ENCODE measurements at regions not wholly inside any gene's neighbourhood (a gene's known extent, or its start where the extent isn't known, plus 50 kb on each side); places are given as distances from the start of the nearest gene placed in this dataset.

DNA sequence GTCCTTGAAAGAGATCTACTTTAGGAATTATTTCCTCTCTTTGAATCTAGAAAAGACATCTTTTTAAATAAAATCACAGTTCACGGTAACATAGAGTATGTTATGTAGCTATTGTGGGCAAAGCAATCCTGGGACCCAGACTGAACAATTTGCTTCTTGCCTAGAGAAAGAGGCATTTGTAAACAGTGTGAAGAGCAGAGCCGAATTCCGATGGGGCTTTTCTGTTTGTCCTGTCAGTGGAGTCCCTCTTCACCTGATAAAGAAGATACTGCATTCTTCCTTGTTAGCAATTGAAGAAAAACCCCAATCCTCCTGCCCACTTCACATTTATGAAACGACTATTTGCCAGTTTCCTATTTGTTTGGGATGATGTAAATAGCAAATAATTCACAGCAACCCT is 462.9 kb downstream of the WDR72 start:
- DNase-seq: no peak

DNA sequence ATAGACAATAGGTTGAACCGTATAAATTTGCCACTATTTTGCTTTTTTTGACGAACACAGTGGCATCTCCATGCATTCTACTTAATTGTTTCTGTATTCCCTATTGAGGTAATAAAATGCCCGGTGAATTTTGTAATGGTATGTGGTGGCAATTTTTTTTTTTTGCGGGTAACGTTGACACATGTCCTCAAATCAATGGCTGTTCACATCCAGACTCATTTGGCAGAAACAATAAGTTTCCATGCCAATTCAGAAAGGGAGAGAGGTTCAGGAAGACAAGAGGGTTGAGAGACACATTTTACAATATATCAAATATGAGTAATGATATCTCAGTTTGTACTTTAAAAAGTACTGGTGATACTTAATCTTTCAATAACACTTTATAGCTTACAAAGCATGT is 463.9 kb downstream of the WDR72 start:
- no peak for DNase-seq

DNA sequence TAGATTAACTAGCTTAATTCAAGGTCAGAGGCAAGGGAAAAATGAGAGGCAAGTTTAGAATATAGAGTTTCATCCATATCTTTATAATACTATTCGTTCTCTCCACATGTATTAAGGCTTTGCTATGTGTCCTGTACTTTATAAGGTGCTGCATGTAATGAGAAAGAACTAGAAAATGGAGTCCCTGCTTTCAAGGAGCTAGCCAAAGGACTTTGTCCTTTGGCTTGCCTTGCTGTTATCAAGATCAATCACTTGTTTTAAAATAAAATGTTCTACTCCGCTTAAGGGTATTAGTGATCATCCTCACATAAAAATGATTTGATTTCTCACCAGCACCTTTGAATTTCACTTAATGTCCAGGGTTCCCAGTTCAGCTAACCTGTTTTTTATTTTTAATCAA is 470.9 kb downstream of the WDR72 start:
- no peak for DNase-seq

DNA sequence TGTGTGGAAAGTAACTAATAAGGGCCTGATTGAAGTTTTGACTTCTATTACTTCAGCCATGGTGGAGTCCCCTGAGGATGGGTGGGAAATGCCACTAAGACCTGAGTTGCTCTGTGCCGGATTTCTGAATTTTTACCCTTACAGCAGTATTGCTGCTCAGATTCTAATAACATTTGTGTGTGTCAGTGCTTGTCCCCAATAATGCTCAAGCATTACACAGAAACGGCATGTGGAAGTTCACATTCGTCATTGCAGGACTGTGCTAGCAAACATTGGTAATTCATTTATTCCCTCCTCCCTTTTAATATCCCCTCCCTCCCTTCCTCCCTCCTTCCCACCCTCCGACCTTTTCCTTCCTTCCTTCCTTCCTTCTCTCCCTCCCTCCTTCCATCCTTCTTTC is 484.5 kb upstream of the ONECUT1 start:
- DNase-seq: no peak

DNA sequence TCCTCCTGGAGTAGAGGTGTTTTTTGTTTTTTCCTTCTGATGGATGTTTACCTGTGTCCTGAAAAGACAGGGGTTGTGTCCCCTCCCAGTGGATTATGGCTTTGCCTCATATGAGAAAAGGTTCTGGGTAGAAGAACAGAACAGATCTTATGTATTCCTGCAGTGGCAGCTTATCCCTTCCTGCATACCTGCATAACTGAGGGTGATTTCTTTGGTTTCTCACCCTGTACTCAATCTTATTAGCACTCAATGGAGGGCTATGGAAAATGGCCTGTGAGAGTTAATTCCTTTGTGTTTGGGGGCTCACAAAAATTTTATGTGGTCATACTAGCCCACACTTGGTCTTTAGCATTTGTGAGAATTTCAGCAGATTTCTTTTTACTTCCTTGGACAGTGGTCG is 482.0 kb upstream of the ONECUT1 start:
- no peak for DNase-seq

DNA sequence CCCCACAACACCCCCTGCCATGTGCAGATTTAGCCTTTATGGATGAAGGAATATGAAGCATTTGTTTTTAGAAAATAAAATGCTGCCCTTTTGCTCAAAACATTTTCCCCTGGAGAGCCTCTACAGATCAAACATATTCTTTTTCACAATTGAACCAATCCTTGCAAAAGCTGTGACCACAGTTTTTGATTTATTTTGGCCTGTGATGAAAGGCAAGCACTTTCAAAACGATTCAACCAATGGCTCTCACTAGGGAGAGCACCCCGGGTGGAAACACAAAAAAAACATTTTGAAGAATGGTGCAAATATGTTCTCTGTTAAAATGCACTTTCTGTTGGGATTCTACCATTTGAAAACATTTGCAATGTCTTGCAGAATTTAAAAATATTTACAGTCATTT is 476.0 kb upstream of the ONECUT1 start:
- no peak for DNase-seq

DNA sequence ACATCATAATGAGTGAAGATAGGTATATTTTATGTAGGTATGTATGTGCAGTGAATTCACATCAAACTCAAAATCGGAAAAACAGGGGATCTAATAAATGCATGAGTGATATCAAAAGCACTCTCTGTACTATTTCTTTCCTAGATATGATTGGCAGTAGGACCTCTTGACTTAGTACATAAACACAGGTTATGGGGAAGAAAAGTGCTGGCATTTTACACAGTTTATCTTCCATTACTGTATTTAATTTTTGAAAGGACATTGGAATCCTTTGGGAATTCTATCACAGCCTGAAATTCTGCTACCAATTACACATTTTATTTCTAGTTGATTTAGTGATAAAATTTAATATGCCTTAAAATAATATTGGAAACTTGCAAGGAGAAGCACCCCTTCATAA is 470.5 kb upstream of the ONECUT1 start:
- no peak for DNase-seq

DNA sequence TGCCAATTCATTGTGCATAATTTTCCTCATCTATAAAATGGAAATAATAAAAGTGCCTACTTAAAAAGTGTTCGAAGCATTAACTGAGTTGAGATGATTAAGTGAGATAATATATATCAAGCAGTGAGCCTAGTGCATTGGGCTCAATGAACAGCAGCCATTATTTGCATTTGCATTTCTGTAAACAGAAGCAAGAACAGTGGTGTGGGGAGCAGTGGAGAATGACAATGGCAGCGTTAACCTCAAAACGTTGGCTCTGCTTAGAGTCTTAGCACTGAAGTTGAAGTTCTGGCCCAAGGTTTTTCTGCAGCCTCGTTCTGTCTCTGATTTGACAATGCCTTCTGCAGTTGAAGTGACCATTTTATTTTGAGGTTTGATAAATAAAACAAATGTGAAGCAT is 466.3 kb upstream of the ONECUT1 start:
- no peak for DNase-seq

DNA sequence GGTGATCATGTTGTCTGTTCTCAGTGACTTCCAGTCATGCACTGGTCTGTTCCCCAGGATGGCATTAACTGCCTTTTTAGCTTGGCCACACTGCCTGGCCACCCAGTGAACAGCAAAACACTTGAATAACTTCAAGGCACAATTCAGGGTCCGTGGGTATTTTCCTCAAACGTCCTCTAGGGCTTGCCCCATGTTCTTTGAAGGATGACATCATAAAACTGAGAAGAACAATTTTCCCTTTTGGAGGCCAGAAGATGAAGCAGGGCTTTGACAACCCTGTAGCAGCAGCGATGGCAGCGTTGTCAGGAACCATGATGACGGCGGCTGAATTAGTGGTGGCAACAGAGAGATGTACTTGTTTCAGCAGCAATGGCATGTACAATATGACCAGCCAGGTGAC is 465.9 kb upstream of the ONECUT1 start:
- no peak for DNase-seq

DNA sequence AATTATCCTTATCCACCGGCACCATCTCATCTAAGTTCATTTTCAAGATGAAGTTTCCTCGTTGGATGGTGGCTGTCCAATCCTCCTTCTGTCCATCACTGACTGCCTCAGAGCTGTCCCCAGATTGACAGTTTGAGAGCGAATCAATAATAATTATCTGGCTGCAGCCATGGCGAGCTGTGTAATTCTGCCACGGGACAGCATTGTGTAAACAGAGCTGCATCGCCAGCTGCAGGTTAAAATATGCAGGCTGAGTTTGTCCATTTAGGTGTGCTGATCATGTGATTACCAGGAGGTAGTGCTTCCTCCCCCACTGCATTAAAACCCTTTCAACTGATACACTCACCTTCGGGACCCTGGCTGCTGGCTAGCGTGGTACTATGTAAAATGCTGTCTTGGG is 461.9 kb upstream of the ONECUT1 start:
- DNase-seq: no peak

DNA sequence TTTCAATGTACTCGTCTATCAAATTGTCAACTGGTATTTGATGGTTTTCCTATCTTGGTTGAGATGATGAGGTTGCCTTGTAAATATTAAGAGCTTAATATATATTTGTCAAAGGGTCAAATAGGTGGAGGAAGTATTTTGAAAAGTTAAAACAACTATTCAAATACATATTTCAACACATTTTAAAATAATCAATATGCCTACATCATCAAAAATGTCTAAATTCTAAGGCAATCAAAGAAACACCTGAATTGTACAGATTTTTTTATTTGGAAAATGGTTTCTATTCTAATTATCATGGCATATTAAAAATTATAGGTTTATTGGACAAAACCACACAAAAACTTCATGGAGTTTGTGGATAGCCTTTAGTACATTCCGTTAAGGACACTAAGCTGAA is 461.4 kb upstream of the ONECUT1 start:
- no peak for DNase-seq

DNA sequence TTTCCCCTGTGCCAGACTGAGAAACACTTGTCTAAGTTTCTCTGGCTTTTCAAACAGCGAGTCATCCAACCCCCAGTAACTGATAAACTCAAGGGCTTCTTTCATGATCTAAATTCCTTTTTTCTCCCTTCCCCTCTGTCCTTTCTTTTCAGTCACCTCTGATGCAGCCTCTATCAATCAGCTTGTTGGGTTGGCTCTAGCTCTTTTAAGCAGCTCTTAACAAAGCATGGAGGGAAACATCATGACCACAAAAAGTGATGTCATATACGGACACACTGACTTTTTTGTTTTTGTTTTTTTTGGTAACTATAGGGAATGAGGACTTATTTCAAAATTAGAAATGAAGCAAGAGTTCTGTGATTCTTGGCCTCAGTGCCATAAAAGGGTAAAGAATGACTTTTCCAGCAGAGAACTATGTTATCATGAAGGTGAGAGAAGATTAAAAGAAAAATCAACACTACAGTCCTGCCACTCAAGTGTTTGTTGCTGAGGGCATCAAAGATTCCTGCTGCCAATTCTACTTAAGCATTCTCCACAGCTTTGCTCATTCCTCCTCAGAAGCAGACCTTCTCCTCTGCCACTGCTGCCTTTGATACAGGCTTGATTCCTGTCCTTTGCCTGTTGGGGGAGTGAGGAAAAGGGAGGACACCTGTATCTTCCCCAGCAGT is 457.0 kb upstream of the ONECUT1 start:
- no peak for DNase-seq

DNA sequence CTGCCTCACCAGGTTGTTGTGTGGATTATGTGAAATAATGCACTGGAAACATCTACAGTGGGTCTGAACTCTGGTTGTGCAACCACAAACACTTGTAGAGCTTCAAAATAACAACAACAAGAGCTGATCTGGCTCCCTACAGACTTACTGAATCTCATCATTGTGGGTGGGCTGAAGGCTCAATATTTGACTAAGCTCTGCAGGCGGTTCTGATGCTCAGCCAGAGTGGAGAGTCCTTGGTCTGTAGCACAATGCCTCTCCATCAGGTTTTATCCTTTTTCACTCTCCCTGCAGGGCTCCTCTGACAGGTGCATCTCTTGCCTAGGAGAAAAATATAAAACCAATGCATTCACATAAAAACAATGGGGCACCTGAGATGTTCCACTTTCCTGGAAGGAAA is 456.3 kb upstream of the ONECUT1 start:
- no peak for DNase-seq

DNA sequence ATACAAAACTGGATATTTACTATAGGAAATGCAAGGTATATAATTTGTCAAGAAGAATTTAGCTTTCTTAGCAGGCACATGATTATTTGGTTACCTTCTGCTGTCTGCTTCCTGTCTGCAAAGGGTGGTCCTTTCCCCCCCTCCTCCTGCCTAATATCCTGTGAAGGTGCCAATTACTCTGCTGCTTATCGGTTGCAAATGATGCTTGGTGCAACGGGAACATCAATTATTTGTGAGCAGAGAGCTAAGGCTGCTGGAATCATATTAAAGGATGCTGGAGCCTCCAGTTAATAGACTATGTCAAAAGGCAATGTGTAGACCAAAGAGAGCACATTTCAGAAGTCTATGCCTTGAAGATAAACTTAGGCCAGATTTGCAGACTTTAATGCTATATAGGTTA is 443.7 kb upstream of the ONECUT1 start:
- no peak for DNase-seq

DNA sequence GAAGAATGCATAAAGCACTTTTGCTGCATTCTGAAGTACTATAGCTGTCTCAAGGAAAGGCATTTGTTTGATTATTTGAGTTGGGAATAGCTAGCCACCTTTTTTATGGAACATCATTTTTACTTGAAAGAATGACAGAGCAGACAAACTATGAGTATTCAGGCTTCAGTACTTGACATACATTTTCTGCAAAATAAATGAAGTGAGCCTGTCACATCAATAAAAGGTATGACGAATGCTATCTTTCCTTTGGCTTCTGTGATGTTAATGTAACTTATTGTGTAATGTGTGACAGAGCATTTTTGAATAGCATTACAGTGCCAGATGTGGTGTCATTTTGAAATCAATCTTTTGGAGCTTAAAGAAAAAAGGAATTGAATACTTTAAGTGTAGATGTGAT is 440.3 kb upstream of the ONECUT1 start:
- no peak for DNase-seq

DNA sequence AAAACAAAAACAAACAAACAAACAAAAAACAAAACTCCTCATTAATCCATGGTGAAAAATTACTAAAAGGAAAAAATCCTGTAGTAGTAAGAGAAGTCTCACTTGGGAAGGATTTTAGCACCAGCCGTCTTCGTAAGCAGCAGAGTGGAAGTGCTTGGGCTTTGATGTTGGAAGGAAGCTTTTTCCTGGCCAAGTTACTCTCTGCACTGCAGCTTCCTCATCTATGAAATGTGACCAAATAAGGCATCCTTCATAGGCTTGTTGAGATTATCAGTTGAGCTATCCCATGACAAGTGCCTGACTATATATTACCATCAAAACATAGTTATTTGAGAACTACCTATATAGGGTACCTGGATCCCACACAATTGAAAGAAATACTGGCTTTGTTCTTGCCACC is 436.4 kb upstream of the ONECUT1 start:
- no peak for DNase-seq

DNA sequence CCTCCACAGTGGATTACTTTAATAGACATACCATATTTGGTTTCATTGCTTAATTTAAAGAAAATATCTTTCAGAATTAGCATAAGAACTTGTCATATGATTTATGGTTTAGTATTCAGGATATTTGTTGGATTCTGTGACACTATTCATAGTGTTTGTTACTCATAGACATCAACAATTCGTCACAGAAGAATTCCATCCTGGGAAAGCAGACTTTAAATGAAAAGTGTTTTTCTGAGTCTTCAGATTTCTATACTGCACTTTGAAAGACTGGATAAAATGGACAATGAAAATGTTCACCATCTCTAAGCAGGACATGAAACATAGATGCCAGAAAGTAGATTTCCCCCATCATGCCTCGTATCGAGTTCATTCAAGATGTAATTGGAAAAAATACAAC is 435.6 kb upstream of the ONECUT1 start:
- DNase-seq: no peak

DNA sequence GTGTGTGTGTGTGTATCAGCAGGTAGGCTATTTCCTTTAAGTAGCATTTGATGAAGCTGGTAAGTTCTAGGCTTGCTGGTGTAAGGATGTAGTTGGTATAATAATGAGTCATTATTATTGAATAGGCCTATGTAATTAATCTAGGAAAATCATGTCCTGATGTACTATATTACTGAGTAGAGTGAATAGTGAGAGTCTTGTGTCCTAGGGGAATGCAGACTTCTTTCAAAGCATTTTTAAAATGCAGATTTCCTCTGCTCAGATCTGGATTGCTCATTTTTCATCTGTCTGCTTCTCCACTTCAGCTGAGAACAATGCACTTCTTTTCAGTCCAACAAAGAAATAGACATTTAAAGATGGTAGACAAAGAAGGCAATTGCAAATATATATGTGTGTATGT is 434.2 kb upstream of the ONECUT1 start:
- DNase-seq: no peak

DNA sequence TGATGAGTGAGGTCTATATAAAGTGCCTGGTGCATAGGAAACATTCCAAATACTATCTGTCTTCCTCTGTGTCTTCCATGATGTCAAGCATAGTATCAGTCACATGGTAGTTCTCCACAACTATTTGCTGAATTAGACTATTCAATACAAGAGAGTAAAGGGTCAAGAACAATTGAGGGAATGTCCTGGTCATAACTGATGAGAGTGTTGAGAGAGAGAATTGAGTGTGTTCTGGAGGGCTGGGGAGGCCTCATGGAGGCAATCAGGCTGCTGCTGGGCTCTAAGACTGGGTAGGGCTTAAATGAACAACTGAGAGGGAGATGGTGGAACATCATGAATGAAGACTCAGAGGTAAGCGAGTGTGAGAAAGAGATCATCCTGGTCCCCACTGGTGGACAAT is 433.7 kb upstream of the ONECUT1 start:
- DNase-seq: no peak

DNA sequence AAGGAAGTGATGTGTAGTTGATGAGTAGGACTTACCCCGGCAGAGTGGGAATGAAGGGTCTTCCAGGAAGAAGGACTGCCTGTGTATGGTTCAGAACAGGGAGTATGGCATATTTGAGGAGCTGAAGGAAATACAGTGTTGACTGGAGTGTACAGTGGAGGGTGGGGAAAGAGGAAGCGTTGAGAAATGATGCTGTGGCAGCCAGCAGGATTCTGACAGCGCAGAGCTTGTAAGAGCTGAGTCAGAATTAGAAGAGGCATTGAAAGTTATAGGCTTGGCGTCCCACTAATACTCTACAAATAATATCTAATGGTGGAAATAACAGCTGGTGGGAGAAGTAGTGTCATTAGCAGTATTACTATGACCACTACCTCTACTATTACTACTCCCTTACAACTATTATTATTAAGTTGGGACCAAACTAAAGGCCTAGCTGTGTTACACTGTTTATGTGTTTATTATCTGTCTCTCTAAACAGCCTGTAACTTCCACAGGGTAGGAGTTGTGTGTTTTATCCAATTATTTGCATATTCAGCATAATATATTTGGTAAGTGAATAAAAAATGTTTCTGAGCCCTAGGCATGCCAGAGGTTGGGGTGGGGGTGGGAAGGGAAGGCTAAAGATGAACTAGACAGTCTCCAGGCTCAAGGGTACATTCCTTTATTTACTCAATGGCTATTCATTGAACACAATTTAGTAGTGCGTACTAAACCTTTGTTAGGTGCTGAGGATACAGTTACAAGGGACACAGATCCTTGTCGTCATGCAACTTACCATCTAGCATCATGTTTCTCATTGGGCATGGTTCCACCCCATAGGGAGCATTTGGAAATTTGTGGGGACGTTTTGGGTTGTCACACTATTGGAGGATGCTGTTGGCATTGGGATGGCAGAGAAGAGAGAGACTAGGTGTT is 428.8 kb upstream of the ONECUT1 start:
- no peak for DNase-seq

DNA sequence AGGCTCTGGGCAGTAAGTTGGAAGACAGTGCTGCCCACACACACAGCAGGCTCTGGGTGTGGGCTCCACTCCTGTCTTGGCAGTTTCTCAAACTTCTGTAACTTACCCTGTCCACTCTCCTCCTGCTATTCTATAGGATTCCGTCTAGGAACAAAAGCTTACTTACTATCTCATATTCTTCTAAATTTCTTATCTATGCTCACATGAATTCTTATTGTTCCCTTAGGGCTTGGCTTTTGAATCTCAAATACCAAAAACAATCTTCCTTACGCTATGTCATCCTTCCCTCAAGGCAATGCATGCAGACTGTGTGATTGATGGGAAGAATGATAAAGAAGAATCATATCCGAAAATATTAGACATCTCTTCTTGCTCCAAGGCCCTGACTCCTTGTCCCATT is 425.9 kb upstream of the ONECUT1 start:
- no peak for DNase-seq

DNA sequence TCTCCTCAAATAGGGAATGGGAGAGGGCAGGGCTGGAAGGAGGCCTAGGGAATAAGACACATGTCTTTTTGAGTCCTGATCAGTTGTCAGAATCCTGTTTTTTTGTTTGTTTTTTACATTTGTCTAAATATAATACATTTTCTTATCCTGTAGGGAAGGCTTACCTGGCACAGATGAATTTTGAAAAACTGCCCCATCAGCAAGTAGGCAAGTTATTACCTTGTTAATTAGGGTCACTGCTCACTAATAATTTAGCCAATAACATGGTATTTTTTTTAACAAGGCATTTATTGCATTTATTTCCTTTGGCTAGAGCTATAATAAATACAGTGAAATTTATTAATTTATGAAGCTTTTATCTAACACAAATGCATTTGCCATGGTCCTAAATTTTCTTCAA is 423.2 kb upstream of the ONECUT1 start:
- no peak for DNase-seq

DNA sequence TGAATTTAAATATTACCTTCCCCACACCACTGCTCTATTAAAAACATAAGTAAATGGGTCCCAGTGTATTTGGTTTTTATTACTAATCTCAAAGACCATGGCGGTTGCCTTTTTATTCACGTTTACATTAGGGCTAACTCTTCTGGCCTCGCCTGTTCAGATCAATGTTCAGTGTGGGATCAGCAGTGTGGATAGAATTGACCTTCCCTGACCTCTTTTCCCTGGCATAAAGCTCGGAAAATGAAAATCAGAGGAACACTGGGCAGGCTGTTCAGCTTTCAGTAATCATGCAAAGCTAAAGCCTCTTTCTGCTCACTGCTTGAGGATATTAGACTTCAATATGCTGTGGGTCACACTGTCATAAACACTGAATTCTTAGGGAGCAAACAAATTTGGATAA is 422.6 kb upstream of the ONECUT1 start:
- no peak for DNase-seq

DNA sequence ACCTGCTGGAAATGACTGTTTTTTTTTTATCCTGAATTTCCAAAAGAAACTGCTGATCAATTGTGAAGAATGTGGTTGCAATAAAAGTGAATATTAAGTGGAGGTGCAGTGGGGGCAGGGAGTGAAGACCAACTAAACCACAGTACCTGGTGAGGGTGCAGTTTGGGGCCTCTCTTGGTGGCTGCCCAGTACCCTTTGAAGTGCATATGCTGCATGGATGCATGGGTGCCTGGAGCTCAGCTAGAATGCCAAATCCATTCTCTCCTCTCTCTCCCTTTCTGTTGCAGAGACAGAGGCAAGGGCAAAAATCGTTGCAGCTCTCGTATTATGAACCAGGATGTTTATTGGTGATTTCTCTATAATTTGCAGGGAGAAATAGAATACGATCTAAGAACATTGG is 420.5 kb upstream of the ONECUT1 start:
- no peak for DNase-seq

Measured in stimulated activated CD4-positive, alpha-beta T cell treated with anti-CD3 and anti-CD28 coated beads, Interleukin-1b, Interleukin-23, amount 100 ng/mL, for 48 hours (primary cell).